OCI-LY1 (cell line): ENCODE measurements at regions not wholly inside any gene's neighbourhood (a gene's known extent, or its start where the extent isn't known, plus 50 kb on each side); places are given as distances from the start of the nearest gene placed in this dataset.

ENCODE experiments used
- H2AFZ ChIP-seq: fragments of 200-600 bp; sonication (generic), shearing (Covaris generic); 2 replicates; pipeline ENCODE4 v1.6.0; 2014; ENCODE audit warnings: antibody characterized with exemption, mild to moderate bottlenecking, low read length
- H3F3A ChIP-seq: fragments of 200-600 bp; sonication (generic), shearing (Covaris generic); 2 replicates; pipeline ENCODE4 v1.6.0; 2014; ENCODE audit warnings: mild to moderate bottlenecking, antibody characterized with exemption, low read length, moderate library complexity; ENCODE audit not compliant: insufficient read depth
- H3K27ac ChIP-seq: fragments of 200-600 bp; sonication (generic); 2 replicates; pipeline ENCODE4 v1.5.1; 2014; ENCODE audit warnings: low read length, mixed run types, mild to moderate bottlenecking, low read depth; ENCODE audit not compliant: poor library complexity, severe bottlenecking
- H3K27me3 ChIP-seq: fragments of 200-600 bp; sonication (generic); 2 replicates; pipeline ENCODE4 v1.6.0; 2014; ENCODE audit warnings: antibody characterized with exemption, mild to moderate bottlenecking, low read length, moderate library complexity; ENCODE audit not compliant: insufficient read depth
- H3K36me3 ChIP-seq: fragments of 200-600 bp; sonication (generic); 2 replicates; pipeline ENCODE4 v1.6.1; 2014; ENCODE audit warnings: mild to moderate bottlenecking, antibody characterized with exemption, low read length, moderate library complexity, mixed read lengths; ENCODE audit not compliant: insufficient read depth
- H3K4me1 ChIP-seq: fragments of 200-600 bp; sonication (generic); 2 replicates; pipeline ENCODE4 v1.5.1; 2014; ENCODE audit warnings: mild to moderate bottlenecking, low read length, moderate library complexity; ENCODE audit not compliant: insufficient read depth, severe bottlenecking
- H3K4me2 ChIP-seq: fragments of 200-600 bp; sonication (generic), shearing (Covaris generic); 2 replicates; pipeline ENCODE4 v1.6.1; 2014; ENCODE audit warnings: low read length
- H3K4me3 ChIP-seq: fragments of 200-600 bp; sonication (generic); 2 replicates; pipeline ENCODE4 v1.5.1; 2014; ENCODE audit warnings: low read length, low read depth, mild to moderate bottlenecking, mixed read lengths; ENCODE audit not compliant: poor library complexity, severe bottlenecking
- H3K79me2 ChIP-seq: fragments of 200-600 bp; shearing (Covaris generic); 2 replicates; pipeline ENCODE4 v1.6.1; 2016; ENCODE audit warnings: mixed run types, low read length, mixed read lengths; ENCODE audit not compliant: insufficient read depth
- H3K9ac ChIP-seq: fragments of 200-600 bp; sonication (generic), shearing (Covaris generic); 2 replicates; pipeline ENCODE4 v1.6.1; 2014; ENCODE audit warnings: mild to moderate bottlenecking, low read length, mixed read lengths
- H3K9me2 ChIP-seq: fragments of 200-600 bp; sonication (generic), shearing (Covaris generic); 2 replicates; pipeline ENCODE4 v1.6.1; 2014; ENCODE audit warnings: low read depth, mild to moderate bottlenecking, low read length, mixed read lengths
- H3K9me3 ChIP-seq: fragments of 200-600 bp; shearing (Covaris generic); 2 replicates; pipeline ENCODE4 v1.6.1; 2014; ENCODE audit warnings: low read length, mixed read lengths
- H4K20me1 ChIP-seq: fragments of 200-600 bp; sonication (generic), shearing (Covaris generic); 2 replicates; pipeline ENCODE4 v1.6.0; 2016; ENCODE audit warnings: mild to moderate bottlenecking, low read length; ENCODE audit not compliant: insufficient read depth
- EZH2 ChIP-seq: fragments of 200-600 bp; sonication (generic), shearing (Covaris generic); IDR thresholded peaks from 2 replicates; pipeline ENCODE4 v1.8.0; 2017; ENCODE audit warnings: borderline replicate concordance, mixed run types, mild to moderate bottlenecking, antibody characterized with exemption, low read length, moderate library complexity, mixed read lengths
- TF ChIP-seq, protein P1 (sequence below): fragments of 200-600 bp; sonication (generic), shearing (Covaris generic); IDR thresholded peaks from 2 replicates; pipeline ENCODE4 v1.5.1; 2017; ENCODE audit warnings: mild to moderate bottlenecking, antibody characterized with exemption, low read length, moderate library complexity, mixed read lengths

- Histone ChIP-seq H3K9me2 (no peaks in the 10 kb centered on the region), H3K4me2 (no peak overlapping the region), H3K27ac (no peak overlapping the region), H3K9ac (no peak overlapping the region), H4K20me1 (no peaks in the 10 kb centered on the region), H3K4me1 (no peaks in the 10 kb centered on the region), H3F3A (no peaks in the 10 kb centered on the region), H2AFZ (no peak overlapping the region), H3K4me3 (no peak overlapping the region), H3K27me3 (no peaks in the 10 kb centered on the region), H3K9me3 (no peaks in the 10 kb centered on the region), H3K79me2 (no peaks in the 10 kb centered on the region), H3K36me3 (no peaks in the 10 kb centered on the region)
- TF ChIP-seq, protein P1, sequence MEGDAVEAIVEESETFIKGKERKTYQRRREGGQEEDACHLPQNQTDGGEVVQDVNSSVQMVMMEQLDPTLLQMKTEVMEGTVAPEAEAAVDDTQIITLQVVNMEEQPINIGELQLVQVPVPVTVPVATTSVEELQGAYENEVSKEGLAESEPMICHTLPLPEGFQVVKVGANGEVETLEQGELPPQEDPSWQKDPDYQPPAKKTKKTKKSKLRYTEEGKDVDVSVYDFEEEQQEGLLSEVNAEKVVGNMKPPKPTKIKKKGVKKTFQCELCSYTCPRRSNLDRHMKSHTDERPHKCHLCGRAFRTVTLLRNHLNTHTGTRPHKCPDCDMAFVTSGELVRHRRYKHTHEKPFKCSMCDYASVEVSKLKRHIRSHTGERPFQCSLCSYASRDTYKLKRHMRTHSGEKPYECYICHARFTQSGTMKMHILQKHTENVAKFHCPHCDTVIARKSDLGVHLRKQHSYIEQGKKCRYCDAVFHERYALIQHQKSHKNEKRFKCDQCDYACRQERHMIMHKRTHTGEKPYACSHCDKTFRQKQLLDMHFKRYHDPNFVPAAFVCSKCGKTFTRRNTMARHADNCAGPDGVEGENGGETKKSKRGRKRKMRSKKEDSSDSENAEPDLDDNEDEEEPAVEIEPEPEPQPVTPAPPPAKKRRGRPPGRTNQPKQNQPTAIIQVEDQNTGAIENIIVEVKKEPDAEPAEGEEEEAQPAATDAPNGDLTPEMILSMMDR = no peak
- no peak for TF ChIP-seq EZH2
These were observed 116.4 kb upstream of the FAM78B start for GRCh38 chr1:166283190-166283589.

DNA sequence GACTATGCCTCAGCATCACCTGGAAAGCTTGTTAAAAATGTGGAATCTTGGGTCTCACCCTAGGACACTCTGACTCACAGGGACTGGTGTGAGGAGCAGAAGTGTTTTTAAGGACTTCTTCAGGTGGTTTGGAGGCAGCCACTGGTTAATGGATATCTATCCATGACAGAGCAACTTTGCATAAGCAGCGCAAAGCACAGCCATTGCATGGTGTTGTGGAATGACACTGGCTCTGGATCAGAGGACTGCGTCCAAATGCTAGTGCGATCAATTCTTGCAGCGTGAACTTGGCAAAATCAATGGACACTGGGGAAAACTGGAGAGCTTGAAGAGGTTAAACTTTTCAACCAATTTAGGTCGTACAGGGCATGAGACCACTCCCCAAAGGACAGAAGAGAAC is 116.8 kb upstream of the FAM78B start:
- Histone ChIP-seq H3F3A (no peaks in the 10 kb centered on the region), H3K27ac (no peak overlapping the region), H2AFZ (no peak overlapping the region), H3K9me3 (no peaks in the 10 kb centered on the region), H3K9ac (no peak overlapping the region), H4K20me1 (no peaks in the 10 kb centered on the region), H3K79me2 (no peaks in the 10 kb centered on the region), H3K36me3 (no peaks in the 10 kb centered on the region), H3K4me3 (no peak overlapping the region), H3K27me3 (no peaks in the 10 kb centered on the region), H3K9me2 (no peaks in the 10 kb centered on the region), H3K4me1 (no peaks in the 10 kb centered on the region), H3K4me2 (no peak overlapping the region)
- no peak for TF ChIP-seq EZH2
- TF ChIP-seq, protein P1 = no peak

GRCh38 chr1:166289309-166290050 is 122.7 kb upstream of the FAM78B start:
- no peak overlapping the region for H3K4me3 ChIP-seq
- H3K9me2 ChIP-seq = no peaks in the 10 kb centered on the region
- no peaks in the 10 kb centered on the region for H3K36me3 ChIP-seq
- no peaks in the 10 kb centered on the region for H3K79me2 ChIP-seq
- H3K9ac ChIP-seq = no peak overlapping the region
- H3K27me3 ChIP-seq = no peaks in the 10 kb centered on the region
- no peaks in the 10 kb centered on the region for H3K4me1 ChIP-seq
- H3K9me3 ChIP-seq = no peaks in the 10 kb centered on the region
- H2AFZ ChIP-seq = no peak overlapping the region
- no peak overlapping the region for H3K4me2 ChIP-seq
- TF ChIP-seq, protein P1 = no peak
- no peak for TF ChIP-seq EZH2
- no peak overlapping the region for H3K27ac ChIP-seq
- no peaks in the 10 kb centered on the region for H4K20me1 ChIP-seq
- no peaks in the 10 kb centered on the region for H3F3A ChIP-seq
